ENCODE measurements at regions not wholly inside any gene's neighbourhood (a gene's known extent, or its start where the extent isn't known, plus 50 kb on each side); places are given as distances from the start of the nearest gene placed in this dataset.
"Not testable (repeated sequence)": the region's sequence is repeated elsewhere in the genome, so short reads cannot be mapped to it uniquely, and the experiment has no call there.

GRCh38 chr5:125691738-125692530, 731.3 kb upstream of the GRAMD2B start:
- DNase-seq; POLR2A ChIA-PET; H3K4me1 Mint-ChIP-seq (ENCODE audit: low read depth); H3K36me3 Mint-ChIP-seq; CTCF ChIA-PET; intact Hi-C loops (cut with micrococcal nuclease); H3K27ac Mint-ChIP-seq; H3K4me3 Mint-ChIP-seq; H3K27me3 Mint-ChIP-seq: not testable (repeated sequence)
- peaks cover 18% of the 10 kb centered on the region for H3K9me3 Mint-ChIP-seq

GRCh38 chr5:125695996-125696655, 727.1 kb upstream of the GRAMD2B start:
- H3K9me3 Mint-ChIP-seq = peaks cover 12% of the 10 kb centered on the region
- DNase-seq = no peak
- no peaks in the 10 kb centered on the region for H3K36me3 Mint-ChIP-seq
- ChIA-PET POLR2A (no interaction called here), CTCF (no interaction called here)
- no peaks in the 10 kb centered on the region for H3K4me1 Mint-ChIP-seq (ENCODE audit: low read depth)
- H3K27ac Mint-ChIP-seq = no peak overlapping the region
- no peaks in the 10 kb centered on the region for H3K27me3 Mint-ChIP-seq
- H3K4me3 Mint-ChIP-seq = no peak overlapping the region
- intact Hi-C loops (cut with micrococcal nuclease) = no loop called here

DNA sequence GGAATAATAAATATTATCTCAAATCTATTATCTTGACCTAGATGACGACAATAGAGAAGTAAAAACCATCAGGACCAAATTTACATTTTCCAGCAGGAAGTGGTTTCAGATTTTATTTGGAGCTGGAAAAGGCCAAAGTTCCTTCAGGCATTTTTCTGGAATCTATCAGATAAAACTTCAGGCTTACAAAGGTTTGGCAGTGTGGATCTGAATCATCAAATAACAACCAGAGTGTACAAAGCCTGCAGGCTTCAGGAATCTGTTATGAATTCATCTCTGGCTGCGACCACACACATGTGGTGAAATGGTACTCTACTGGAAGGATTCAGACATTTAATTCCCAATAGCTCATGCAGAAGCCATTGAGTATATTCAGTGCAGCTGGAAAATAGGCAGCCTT, 726.4 kb upstream of the GRAMD2B start:
- Mint-ChIP-seq H3K27me3 (no peaks in the 10 kb centered on the region), H3K4me3 (no peak overlapping the region), H3K27ac (no peak overlapping the region), H3K36me3 (no peaks in the 10 kb centered on the region), H3K4me1 (ENCODE audit: low read depth) (no peaks in the 10 kb centered on the region), H3K9me3 (peaks cover 7% of the 10 kb centered on the region)
- ChIA-PET POLR2A (no interaction called here), CTCF (no interaction called here)
- intact Hi-C loops (cut with micrococcal nuclease) = no loop called here
- DNase-seq = no peak

DNA sequence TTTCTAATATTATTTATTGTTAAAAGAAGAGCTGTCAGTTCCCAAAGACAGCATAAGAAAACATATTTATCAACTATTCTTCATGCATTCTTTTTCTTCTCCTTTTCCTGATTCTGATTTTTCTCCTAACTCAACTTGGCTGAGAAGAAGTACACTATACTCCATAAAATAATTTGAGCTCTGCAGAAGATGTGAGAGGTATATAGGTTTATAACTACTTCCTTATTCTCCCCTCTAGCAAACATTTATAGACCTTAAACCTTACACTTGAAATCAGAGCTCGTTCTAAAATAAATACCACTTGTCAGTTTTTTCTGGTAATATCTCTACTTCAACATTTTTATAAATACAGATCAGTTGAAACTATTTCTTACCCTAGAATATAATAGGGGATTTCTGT, 724.8 kb upstream of the GRAMD2B start:
- Mint-ChIP-seq H3K27me3 (no peaks in the 10 kb centered on the region), H3K4me3 (no peak overlapping the region), H3K36me3 (no peaks in the 10 kb centered on the region), H3K27ac (no peak overlapping the region), H3K9me3 (peaks cover 4% of the 10 kb centered on the region), H3K4me1 (ENCODE audit: low read depth) (no peaks in the 10 kb centered on the region)
- ChIA-PET CTCF (no interaction called here), POLR2A (no interaction called here)
- intact Hi-C loops (cut with micrococcal nuclease) = no loop called here
- no peak for DNase-seq

GRCh38 chr5:125699860-125700259, 723.3 kb upstream of the GRAMD2B start:
- Mint-ChIP-seq H3K27ac (no peak overlapping the region), H3K4me3 (no peak overlapping the region), H3K27me3 (no peaks in the 10 kb centered on the region), H3K36me3 (no peaks in the 10 kb centered on the region), H3K9me3 (peaks cover 13% of the 10 kb centered on the region), H3K4me1 (ENCODE audit: low read depth) (no peaks in the 10 kb centered on the region)
- CTCF ChIA-PET = no interaction called here
- DNase-seq = no peak
- POLR2A ChIA-PET = no interaction called here
- intact Hi-C loops (cut with micrococcal nuclease) = no loop called here

DNA sequence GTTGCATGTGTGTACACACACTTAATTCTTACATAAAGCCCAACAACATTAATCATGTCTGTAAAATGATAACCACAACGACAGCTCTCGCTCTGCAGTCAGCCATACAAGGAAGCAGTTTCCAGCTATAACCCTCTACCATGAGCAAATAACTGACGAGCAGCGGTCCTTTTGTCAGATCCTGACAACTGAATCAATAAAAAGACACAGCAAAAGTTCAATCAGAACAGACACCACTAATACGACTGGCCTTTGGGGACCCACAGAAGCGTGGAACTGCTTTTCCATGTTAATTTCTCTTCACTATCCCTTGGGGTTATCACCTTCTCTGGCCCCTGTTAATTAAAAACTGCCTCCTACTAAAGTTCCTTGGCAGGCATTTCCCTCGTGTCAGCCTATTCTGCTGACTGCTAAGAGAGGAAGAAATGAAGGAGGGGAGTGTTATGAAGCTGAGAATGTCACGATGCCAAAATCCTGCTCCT, 722.8 kb upstream of the GRAMD2B start:
- no peaks in the 10 kb centered on the region for H3K4me1 Mint-ChIP-seq (ENCODE audit: low read depth)
- H3K36me3 Mint-ChIP-seq = no peaks in the 10 kb centered on the region
- H3K27me3 Mint-ChIP-seq = no peaks in the 10 kb centered on the region
- no peak overlapping the region for H3K27ac Mint-ChIP-seq
- ChIA-PET POLR2A (no interaction called here), CTCF (no interaction called here)
- intact Hi-C loops (cut with micrococcal nuclease) = no loop called here
- no peak overlapping the region for H3K4me3 Mint-ChIP-seq
- no peak for DNase-seq
- peaks cover 14% of the 10 kb centered on the region for H3K9me3 Mint-ChIP-seq

DNA sequence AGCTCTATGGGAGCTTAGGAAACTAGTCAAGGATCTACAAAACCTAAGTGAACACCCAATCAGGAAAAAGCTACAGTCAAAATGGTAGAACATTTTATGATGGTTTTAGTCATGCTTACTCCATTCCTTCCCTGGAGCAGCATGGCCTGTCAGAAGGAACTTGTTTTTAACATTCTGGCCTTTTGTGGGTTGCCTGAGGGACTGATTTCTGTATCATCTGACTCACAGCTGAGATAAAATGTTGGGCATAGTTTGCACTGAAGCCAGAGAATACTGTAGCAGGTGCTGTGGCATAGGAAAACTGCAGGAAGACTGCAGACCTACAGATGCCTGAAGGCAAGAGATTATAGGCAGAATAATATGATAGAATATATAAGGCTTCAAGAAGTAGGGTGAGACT, 719.6 kb upstream of the GRAMD2B start:
- no peaks in the 10 kb centered on the region for H3K4me1 Mint-ChIP-seq (ENCODE audit: low read depth)
- ChIA-PET POLR2A (no interaction called here), CTCF (no interaction called here)
- DNase-seq = no peak
- no peak overlapping the region for H3K27ac Mint-ChIP-seq
- H3K4me3 Mint-ChIP-seq = no peak overlapping the region
- peaks cover 14% of the 10 kb centered on the region for H3K9me3 Mint-ChIP-seq
- intact Hi-C loops (cut with micrococcal nuclease) = no loop called here
- H3K27me3 Mint-ChIP-seq = no peaks in the 10 kb centered on the region
- no peaks in the 10 kb centered on the region for H3K36me3 Mint-ChIP-seq

DNA sequence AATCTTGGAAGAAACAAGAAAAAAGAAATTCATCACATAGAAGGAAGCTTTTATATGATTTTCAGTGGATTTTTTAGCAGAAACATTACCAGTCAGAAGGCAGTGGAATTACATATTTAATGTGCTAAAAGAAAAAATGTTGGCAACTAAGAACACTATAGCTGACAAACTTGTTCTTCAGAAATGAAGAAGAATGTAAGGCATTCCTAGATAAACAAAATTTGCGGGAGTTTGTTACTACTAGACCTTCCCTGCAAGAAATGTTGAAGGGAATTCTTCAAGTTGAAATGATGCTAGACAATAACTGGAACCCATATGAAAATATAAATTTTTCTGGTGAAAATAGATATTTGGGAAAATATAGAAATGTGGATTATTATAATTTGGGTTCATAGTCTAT, 718.3 kb upstream of the GRAMD2B start:
- Mint-ChIP-seq H3K9me3 (peaks cover 17% of the 10 kb centered on the region), H3K36me3 (no peaks in the 10 kb centered on the region), H3K4me1 (ENCODE audit: low read depth) (no peaks in the 10 kb centered on the region), H3K27ac (no peak overlapping the region), H3K4me3 (no peak overlapping the region), H3K27me3 (no peaks in the 10 kb centered on the region)
- ChIA-PET CTCF (interaction anchor here (0.6 kb wide), 1 partner anchor 41 kb away, joined by 3 read pairs; no protein-coding TSS in a partner anchor), POLR2A (no interaction called here)
- intact Hi-C loops (cut with micrococcal nuclease) = no loop called here
- DNase-seq = no peak

DNA sequence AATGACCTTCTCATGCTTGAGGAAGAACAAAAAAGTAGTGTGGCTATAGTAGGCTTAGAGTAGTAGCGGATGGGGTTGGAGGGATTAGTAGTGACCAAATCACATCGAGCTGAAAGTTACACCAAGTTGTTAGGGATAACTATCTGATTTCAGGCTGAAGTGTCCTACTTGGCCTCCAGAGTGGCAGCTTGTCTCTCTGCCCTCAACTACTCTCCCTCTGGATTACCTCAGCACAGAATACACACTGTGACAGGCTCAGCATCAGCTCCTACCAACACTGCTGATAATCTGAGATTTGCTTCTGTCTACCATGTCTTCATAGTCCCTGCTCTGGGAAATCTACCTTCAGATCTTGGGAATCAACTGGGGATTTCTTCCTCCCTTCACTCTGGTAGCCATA, 714.6 kb upstream of the GRAMD2B start:
- Mint-ChIP-seq H3K4me3 (no peak overlapping the region), H3K27me3 (no peaks in the 10 kb centered on the region), H3K36me3 (no peaks in the 10 kb centered on the region), H3K9me3 (peaks cover 20% of the 10 kb centered on the region), H3K27ac (no peak overlapping the region), H3K4me1 (ENCODE audit: low read depth) (no peaks in the 10 kb centered on the region)
- CTCF ChIA-PET = no interaction called here
- intact Hi-C loops (cut with micrococcal nuclease) = no loop called here
- DNase-seq = no peak
- POLR2A ChIA-PET = no interaction called here

DNA sequence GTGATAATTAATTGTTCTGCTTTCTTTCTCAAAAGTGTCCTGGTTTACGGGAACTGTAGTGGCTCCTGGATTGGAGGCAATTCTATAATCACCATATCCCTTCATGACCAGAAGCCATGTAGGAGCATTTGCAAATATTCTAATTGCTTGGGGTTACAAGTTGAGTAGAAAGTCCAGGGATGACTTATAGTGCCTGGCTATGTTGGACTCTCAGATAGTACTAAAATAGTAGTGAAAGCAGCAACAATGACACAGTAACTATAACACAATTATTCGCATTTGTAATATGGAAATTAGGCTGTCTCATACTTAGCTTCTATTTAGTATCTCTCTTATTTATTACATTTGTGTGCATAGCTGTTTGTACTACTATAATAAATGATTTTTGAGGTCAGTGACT, 712.5 kb upstream of the GRAMD2B start:
- Mint-ChIP-seq H3K4me1 (ENCODE audit: low read depth) (no peaks in the 10 kb centered on the region), H3K27ac (no peak overlapping the region), H3K9me3 (peaks cover 6% of the 10 kb centered on the region), H3K36me3 (no peaks in the 10 kb centered on the region), H3K4me3 (no peak overlapping the region), H3K27me3 (no peaks in the 10 kb centered on the region)
- ChIA-PET POLR2A (no interaction called here), CTCF (no interaction called here)
- intact Hi-C loops (cut with micrococcal nuclease) = no loop called here
- DNase-seq = no peak

GRCh38 chr5:125712397-125712796, 710.8 kb upstream of the GRAMD2B start:
- POLR2A ChIA-PET = no interaction called here
- H3K9me3 Mint-ChIP-seq = peaks cover 10% of the 10 kb centered on the region
- no peak overlapping the region for H3K27ac Mint-ChIP-seq
- CTCF ChIA-PET = no interaction called here
- H3K27me3 Mint-ChIP-seq = no peaks in the 10 kb centered on the region
- H3K36me3 Mint-ChIP-seq = no peaks in the 10 kb centered on the region
- intact Hi-C loops (cut with micrococcal nuclease) = no loop called here
- no peaks in the 10 kb centered on the region for H3K4me1 Mint-ChIP-seq (ENCODE audit: low read depth)
- DNase-seq = no peak
- H3K4me3 Mint-ChIP-seq = no peak overlapping the region

GRCh38 chr5:125713109-125713805, 710.0 kb upstream of the GRAMD2B start:
- no peaks in the 10 kb centered on the region for H3K4me1 Mint-ChIP-seq (ENCODE audit: low read depth)
- no peaks in the 10 kb centered on the region for H3K36me3 Mint-ChIP-seq

More at GRCh38 chr5:125713109-125713805, 710.0 kb upstream of the GRAMD2B start:
- H3K9me3 Mint-ChIP-seq = peaks cover 15% of the 10 kb centered on the region
- ChIA-PET POLR2A (no interaction called here), CTCF (interaction anchor here (0.7 kb wide), 1 partner anchor 32 kb away, joined by 3 read pairs; no protein-coding TSS in a partner anchor)
- no peak for DNase-seq
- no peak overlapping the region for H3K4me3 Mint-ChIP-seq
- no peaks in the 10 kb centered on the region for H3K27me3 Mint-ChIP-seq
- intact Hi-C loops (cut with micrococcal nuclease) = no loop called here
- no peak overlapping the region for H3K27ac Mint-ChIP-seq

Data from activated CD4-positive, alpha-beta memory T cell treated with anti-CD3 and anti-CD28 coated beads for 36 hours (primary cell).